HG02884 (cell line): ENCODE measurements at regions not wholly inside any gene's neighbourhood (a gene's known extent, or its start where the extent isn't known, plus 50 kb on each side); places are given as distances from the start of the nearest gene placed in this dataset.

Source experiments
- ATAC-seq: cut with Tn5 transposase; IDR thresholded peaks from one replicate; pipeline ENCODE4 v1.9.1; 2021; ENCODE audit warnings: mild to moderate bottlenecking, moderate library complexity; ENCODE audit not compliant: unreplicated experiment

DNA sequence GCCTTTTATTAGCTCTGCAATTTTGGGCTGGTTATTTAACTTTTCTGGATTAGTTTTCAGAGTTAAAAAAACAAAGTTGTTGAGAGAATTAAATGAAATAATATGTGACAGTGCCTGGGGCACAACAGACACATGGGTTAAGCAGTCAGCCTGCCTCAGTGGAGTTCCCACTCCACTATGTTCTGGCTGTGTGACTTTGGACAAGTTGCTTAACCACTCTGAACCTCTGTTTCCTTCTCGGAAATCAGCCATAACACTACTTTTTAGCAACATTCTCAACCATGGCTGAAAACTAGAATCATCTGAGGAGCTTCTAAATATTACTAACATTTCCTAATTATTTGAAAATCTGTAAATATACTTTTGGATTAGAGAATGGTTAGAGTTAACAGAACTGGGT lies 56.5 kb upstream of the SLC6A11 start:
- no peak for ATAC-seq

DNA sequence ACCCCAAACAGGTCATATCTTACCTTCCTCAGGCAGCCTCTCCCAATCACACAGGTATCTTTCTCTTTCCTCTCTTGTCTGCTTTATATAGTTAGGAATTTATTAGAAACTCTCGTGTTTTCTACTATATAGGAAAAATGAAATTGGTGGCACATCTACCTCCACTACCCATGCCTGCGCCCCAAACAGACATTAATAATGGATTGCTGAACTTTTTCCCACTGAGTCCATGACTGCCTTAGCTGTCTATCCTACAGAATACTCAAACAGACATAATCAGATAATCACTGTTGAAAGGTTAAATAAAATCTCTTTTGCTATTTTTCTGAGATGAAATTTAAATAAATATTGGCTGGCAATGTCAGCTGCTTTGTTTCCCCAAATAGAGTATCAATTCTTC lies 55.8 kb upstream of the SLC6A11 start:
- no peak for ATAC-seq

DNA sequence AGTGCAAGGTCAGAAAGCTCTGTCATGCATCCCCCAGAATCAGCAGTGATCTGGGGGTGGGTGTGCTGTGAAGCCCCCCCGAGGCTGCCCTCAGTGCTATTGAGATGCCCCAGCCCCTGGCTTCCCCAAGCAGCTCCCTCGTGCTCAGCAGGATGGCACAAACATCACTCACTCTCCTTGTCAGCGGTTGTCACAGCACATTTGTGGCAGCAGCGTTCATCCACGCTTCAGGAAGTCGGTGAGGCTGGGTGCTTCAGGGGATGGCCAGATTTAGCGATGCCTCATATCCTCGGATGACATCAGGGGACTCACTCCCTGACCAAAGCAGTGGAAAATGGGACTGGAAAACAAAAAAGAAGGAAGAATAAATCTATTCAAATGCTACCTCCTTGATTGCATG lies 54.4 kb upstream of the SLC6A11 start:
- ATAC-seq = no peak

DNA sequence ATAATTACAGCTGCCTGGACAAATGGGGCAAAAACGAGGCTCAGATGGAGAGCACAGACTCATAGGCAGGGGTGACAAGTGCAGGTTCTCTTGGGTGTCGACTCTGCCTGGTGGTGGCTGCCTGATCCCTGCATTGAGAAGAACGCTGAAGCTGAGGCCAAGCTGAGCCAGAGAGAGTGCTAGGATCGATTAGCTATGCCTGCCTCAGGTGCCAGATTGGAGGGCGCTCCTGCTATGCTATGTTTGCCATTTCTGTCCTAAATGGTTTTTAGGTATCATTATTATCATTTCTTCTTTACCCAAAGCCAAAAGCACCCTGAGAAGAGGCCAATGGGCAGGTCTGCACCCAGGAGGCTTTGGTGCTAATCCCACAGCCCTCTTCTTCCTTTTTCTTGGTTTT lies 53.9 kb upstream of the SLC6A11 start:
- ATAC-seq = no peak

DNA sequence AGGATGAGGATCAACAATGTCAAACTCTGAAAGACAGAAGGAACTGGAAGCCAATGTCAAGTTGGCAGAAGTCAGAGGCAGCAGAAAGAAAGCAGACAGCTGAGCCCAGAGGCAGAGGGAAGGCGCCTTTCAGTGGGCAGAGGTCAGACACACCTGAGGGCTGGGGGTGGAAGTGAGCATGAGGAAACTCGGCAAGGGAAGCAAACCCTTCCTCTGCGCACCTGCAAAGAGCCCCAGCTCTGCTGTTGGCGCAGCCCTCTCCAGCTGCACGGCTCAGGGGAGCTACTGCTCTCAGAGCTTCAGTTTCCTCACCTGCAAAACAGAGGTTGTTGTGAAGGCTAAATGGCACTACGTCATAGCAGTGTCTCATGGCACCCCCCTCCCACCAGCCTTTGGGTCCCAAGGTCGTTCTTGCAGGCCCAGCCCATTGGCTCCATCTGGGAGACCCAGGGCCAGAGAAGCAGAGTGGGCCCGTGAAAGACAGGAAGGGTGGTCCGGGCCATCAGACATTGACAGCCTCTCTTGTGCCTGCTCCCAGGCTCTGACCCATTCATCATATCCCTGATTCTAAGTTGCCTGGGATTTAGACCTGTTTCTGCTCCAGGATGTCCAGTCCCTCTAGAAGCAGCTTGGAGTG lies 53.3 kb upstream of the SLC6A11 start:
- no peak for ATAC-seq

DNA sequence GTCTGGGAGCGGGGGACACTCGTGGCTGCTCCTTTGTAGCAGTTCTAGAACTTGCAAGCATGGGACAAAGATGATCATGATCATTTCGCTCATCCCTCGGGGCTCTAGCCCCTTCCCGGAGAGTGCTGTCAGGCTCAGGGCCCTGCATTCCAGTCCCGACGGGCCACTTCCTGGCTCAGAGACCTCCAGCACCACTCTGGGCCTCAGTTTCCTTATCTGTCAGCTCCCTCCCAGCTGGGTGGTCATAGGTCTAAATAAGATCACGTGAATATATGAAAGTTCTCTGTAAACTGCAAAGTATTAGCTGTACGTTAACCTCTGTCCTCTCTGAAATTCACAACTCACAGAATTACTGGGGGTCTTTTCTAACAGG lies 52.8 kb upstream of the SLC6A11 start:
- no peak for ATAC-seq

DNA sequence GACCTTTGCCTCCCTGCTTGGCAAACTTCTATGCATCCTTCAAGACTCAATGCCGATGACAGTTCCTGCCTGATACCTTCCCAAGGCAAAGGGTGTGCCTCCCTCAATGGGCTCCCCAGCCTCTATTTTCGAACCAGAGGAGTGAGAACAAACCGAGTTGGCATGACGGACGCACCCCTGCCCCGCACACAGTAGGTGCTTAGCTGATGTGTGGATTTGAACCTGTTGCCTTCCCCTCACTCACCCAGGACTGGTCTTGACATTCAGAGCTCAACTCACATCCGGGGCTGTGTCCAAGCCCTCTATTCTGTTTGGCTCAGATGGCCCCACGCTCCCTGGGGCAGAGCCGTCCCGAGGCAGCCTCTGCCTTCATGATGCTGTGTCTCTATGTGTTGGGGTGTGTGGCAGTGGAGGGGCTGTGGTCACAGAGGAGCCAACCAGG lies 52.2 kb upstream of the SLC6A11 start:
- ATAC-seq = no peak

DNA sequence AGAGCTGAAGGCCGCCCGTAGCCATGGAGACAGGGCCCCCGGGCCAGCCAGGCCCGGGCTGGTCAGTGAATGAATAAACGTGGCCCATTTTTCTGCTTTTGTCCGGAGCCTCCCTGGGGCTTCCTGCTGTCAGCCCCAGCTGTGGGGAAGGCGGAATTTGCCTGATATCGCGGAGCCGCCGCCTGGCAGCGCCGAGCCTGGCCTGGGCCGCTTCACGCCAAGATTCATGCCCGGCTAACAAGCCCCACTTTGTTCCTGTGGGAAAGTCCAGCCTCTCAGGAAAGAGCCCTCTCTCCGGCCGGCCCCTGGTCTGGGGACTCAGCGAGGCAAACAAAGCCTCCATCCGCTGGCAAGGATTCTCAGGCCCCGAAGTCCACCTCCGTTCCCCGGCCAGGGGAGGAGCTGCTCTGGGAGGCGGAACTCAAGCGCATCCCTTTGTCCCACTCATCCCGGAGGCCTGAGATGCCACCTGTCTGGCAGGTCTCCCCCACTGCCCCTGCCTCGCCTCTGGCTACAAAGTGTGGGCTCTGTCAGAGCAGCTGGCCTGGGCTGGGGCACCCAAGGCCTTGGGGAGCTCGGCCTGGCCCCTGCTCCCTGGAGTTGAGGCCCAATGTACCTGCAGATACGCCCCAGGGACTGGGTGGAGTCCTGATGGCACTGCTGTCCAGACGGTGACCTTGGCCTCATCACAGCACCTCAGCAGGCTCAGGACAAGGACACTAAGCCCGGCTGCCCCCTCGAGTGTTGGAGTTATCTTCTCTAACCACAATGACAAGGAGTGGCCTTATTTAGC lies 51.6 kb upstream of the SLC6A11 start:
- ATAC-seq = no peak

DNA sequence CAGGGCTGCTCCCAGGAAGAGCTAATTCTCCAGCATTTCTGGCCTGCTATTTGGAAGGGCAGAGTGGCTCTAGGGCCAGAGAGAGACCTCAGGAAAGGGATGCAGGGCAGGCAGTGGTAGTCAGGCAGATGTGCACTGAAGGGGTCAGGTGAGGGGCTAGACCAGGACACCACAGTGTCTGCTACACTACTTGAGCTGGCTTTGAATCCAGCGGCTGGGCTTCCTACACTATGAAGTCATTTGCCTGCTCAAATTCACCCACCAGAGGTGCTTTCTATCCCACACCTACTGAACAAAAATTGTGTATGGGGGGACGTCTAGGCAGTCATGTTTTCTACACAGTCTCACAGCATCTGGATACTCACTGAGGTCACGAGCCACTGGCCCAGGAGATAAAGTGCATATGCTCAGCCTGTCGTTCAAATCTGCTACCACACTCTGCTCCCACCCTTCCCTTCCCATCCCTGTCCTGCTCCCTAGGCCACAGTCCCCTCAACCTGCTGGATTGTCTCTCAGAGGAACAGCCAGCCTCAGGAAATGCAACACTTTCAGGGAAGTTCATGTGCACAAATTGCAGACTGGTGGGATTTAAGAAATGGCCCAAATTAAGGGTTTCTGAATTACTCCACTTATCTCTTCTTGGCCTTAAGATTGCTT lies 49.9 kb upstream of the SLC6A11 start:
- no peak for ATAC-seq
